GM19397 (cell line): ENCODE measurements at regions not wholly inside any gene's neighbourhood (a gene's known extent, or its start where the extent isn't known, plus 50 kb on each side); places are given as distances from the start of the nearest gene placed in this dataset.

Experiments
- ATAC-seq: cut with Tn5 transposase; IDR thresholded peaks from one replicate; pipeline ENCODE4 v1.9.1; 2021; ENCODE audit warnings: mild to moderate bottlenecking, moderate library complexity; ENCODE audit not compliant: unreplicated experiment

- no peak for ATAC-seq
Measured at GRCh38 chr12:30874455-30875321, 51.9 kb upstream of the TSPAN11 start.

DNA sequence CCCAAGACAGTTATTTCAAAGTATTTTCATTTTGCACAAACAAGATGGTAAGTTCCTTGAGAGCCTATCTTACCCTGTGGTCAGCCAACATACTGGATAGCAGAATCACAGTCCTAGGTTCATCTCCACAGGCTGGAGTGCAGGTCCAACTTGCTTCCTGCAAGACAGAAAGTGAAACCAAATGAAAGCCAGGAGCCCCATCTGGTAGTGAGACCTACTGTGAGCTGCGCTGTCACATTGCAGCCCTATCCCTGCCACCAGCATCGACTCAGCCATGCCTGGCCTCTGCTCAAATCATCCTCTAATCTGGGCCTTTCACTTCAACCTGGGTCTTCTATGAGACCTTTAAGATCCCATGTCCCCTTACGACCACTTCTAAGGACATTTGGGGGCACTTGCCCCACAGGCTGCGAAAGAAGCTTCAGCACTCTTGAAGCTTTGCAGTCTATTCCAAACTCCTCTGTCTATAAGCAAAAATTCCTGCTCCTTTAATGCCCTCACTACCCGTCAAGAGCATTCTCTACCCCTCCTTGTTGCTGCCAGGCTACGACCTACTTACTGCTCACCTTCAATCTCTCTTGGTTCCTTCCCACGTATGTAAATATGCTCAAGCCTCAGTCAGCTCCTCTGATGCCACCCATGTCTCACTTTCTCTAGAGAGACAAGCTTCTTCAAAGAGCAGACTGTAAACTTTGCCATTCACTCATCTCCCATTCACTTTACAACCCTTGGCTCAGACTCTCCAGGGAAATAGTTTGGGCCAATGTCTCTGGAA is 55.9 kb upstream of the TSPAN11 start:
- no peak for ATAC-seq

- no peak for ATAC-seq
Measured at GRCh38 chr12:30867415-30867814, 59.1 kb upstream of the TSPAN11 start.

DNA sequence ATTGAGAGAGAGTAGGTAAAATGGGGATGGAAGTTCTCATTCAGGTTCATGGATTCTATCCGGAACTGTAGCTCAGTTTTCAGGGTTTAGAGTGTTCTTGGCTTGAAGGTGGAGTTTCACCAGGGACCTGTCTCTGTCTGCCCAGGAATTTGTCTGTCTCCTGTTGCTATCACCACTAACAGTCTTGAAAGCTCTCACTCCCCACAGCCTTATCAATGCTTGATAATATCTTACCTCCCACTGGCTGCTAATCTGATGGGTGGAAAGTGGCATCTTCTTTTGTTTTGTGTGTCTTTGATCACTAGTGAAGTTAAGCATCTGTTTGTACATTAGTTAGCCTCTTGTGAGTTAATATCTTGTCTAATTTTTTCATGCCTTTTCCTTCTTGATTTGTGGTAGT is 60.3 kb upstream of the TSPAN11 start:
- no peak for ATAC-seq

GRCh38 chr12:30863839-30864238 is 62.7 kb upstream of the TSPAN11 start:
- ATAC-seq = no peak

GRCh38 chr12:30862486-30862885 is 64.1 kb upstream of the TSPAN11 start:
- ATAC-seq = no peak

- ATAC-seq = no peak
Measured at GRCh38 chr12:30859226-30859625, 67.3 kb upstream of the TSPAN11 start.

- no peak for ATAC-seq
Measured at GRCh38 chr12:30858471-30858870, 68.1 kb upstream of the TSPAN11 start.

- ATAC-seq = no peak
Measured at GRCh38 chr12:30853561-30854133, 72.9 kb upstream of the TSPAN11 start.

DNA sequence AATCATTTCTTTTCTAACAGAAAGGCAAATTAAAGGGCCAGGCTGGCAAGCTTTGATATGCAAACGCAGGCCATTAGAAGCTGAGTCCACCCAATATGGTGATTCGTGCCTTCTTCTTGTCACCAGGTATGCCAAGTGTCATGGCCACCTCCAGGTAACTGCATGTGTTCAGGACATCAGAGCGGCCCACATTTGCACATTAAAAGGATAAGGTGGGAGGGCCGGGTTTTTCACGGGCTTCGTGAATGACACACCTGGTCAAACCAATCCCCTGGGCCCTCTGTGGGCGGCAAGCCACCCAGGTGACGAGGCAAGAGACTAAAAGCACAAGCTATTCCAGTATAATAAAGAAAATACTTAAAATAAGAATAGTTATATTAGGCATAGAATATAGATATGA is 75.9 kb upstream of the TSPAN11 start:
- no peak for ATAC-seq

DNA sequence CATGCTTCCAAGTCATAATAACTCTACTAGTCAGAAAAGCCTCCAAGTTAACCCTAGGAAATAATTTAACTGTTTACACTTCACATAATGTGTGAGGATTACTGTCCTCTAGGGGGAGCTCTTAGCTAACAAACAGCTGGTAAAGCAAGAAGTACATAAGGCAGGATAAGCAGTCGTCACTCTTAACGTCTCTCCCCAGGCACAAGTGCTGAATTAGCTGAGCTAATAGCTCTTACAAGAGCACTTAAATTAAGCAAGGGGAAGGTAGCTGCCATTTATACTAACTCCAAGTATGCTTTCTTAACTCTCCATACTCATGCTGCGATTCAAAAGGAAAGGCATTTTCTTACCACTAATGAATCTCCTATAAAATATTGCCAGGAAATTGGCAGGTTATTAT is 79.3 kb upstream of the TSPAN11 start:
- no peak for ATAC-seq

DNA sequence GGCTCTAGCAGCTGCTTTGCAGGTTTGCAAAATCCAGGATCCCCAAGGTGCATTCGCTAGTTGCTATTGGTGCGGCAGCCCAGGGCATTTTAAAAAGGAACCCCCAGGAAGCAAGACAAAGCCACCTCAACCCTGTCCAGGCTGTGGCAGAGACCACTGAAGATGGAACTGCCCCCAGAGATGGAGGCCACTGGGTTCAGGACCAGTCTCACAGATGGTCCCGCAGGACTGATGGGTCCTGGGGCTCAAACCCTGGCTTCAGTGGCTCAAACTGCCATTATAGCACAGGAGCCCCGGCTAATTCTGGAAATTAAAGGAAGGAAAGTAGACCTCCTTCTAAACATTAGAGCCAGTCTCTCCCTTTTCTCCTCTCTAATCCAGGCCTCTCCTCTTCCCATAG is 79.8 kb upstream of the TSPAN11 start:
- ATAC-seq = no peak

- ATAC-seq = no peak
Measured at GRCh38 chr12:30845676-30846075, 80.9 kb upstream of the TSPAN11 start.

DNA sequence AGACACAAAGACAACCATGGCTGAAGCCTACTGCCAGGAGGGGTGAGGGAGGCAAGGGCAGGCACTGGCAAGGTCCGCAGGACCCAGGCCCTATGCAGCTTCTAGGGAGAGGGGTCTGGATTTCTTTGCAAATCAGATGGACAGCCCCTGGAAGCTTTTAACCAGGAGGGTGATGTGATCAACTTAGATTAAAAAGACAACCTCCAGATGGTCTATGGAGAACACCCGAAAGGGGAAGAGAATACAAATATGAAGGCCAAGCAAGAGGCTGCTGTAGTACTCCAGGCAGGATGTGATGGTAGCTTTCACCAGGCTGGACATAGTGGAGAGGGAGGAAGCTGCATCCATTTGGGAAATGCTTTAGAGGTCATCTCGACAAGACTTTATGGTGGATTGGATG is 83.3 kb upstream of the TSPAN11 start:
- no peak for ATAC-seq

DNA sequence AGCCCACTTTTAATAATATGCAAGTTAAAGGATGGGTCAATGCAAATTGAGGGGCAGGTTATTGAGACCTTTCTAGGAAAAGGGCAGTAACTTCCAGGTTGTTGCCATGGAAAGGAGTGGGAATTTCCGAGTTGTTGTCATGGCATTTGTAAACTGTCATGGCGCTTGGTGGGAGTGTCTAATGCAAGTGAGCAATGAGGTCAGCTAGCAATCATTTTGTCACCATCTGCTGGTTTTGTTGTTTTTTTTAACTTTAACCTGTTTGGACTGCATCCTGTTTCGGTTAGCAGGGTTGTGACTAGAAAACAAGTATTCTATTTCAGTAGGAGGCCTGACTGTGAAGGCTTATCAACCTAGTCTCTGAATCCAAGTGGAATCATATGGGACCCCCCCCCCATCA is 85.8 kb upstream of the TSPAN11 start:
- no peak for ATAC-seq

GRCh38 chr12:30839643-30840220 is 85.0 kb upstream of the CAPRIN2 start:
- no peak for ATAC-seq

- no peak for ATAC-seq
Measured at GRCh38 chr12:30837595-30837994, 82.8 kb upstream of the CAPRIN2 start.

DNA sequence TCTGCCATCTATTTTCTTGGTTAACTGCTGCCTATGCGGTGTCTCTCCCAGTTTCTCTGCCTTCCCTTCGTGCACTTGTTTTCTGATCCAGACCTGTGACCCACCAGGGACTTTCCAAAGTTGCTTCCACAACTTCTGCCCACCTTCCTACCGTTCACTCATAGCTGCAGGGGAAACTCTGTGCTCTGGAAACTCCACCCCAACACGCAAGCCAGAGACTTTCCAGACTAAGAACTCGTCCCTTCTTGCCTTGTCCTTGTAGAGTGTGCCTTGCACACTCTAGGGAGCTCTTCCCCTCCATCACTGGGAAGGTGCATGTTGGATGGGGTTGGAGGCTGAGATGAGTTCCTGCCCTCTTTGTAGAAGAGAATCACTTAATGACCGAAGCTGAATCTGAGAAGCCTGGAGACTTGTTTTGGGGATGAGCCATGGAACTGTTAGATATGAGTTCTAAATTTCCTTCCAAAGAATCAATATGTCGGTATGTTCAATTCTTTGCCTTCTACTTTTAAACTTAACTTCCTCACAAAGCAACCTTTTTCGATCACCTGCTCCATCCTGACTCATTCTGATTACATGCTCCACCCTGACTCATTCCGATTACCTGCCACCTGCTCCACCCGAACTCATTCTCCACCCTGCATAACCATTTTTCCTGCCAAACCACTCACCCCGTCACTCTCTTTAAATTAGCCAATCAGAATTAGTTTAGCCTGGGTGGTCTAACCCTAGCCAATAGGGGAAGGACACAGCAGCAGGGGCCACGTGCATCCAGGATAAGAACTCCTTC is 82.1 kb upstream of the CAPRIN2 start:
- ATAC-seq = no peak

GRCh38 chr12:30835216-30835615 is 80.5 kb upstream of the CAPRIN2 start:
- no peak for ATAC-seq

GRCh38 chr12:30830751-30831150 is 76.0 kb upstream of the CAPRIN2 start:
- ATAC-seq = no peak

- ATAC-seq = no peak
Measured at GRCh38 chr12:30829876-30830275, 75.1 kb upstream of the CAPRIN2 start.
